HG03575 (cell line): ENCODE measurements at regions not wholly inside any gene's neighbourhood (a gene's known extent, or its start where the extent isn't known, plus 50 kb on each side); places are given as distances from the start of the nearest gene placed in this dataset.
"Not testable (repeated sequence)": the region's sequence is repeated elsewhere in the genome, so short reads cannot be mapped to it uniquely, and the experiment has no call there.

ENCODE experiments used
- ATAC-seq: cut with Tn5 transposase; IDR thresholded peaks from one replicate; pipeline ENCODE4 v1.9.1; 2021; ENCODE audit not compliant: unreplicated experiment, insufficient number of reproducible peaks, low FRiP score; ENCODE audit errors: extremely low read depth

DNA sequence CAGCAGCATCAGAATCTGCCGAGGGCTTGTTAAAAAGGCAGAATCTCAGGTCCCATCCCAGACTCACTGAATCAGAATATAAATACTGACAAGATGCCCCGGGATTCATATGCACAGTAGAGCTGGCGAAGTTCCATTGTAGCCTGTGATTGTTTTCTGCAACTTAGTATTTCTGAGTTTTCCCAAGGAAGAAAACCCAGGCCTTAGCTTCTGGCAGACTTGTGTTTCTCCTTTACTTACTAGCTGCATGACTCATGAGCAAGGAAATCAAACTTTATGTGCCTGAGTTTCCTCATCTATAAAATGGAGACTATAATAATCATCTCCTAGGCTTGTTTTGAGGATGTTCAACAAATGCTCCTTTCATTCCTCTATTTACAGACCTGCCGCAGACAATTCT is 278.5 kb upstream of the PLEKHG7 start:
- no peak for ATAC-seq

DNA sequence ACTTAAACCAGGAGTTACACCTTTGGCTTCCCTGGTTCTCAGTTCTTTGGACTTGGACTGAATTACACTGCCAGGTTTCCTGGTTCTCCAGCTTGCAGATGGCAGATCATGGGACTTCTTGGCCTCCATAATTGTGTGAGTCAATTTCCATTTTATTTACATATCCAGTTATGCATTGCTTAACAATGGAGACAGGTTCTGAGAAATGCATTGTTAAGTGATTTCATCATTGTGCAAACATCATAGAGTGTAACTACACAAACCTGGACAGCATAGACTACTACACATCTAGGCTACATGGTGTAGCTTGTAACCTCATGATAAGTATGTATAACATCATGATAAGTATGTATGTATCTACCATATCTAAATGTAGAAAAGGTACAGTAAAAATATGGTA is 276.1 kb upstream of the BTG1 start:
- no peak for ATAC-seq

DNA sequence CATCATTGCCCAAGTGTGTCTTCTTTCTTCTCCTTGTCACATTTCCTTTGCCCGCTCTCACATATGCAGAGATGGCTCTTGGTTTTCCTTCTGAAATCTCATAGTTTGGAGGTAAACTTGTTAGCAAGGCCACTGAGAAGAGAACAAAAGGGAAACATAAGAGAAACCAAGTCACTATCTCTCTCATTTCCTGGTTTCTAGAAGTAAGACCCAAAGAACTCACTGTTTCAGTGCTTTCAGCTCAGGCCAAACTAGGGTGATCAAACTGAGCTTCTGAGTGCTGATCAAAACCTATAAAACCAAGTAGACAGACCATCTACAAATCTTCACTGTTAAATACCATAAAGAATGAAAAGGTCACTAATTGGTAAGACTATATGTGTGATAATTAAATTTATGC is 275.4 kb upstream of the BTG1 start:
- ATAC-seq, result no peak

DNA sequence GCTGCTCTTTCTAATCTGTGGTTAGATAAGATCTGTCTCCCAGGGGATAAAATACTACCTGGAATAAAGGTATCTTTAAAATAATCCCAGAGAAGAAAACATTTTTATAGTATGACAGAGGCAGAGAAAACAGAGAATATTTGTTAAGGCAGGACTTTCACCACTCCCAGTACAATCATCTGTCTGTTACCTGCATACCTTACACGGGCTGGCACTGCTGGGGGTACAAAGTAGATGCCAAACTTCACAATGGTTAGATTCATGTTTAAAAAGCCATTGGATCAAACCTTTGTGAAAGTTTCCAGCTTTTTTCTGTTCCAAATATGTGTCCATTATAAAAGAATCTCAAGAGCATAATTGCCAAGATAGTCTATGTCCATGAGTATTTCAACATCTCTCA is 273.6 kb upstream of the BTG1 start:
- no peak for ATAC-seq

DNA sequence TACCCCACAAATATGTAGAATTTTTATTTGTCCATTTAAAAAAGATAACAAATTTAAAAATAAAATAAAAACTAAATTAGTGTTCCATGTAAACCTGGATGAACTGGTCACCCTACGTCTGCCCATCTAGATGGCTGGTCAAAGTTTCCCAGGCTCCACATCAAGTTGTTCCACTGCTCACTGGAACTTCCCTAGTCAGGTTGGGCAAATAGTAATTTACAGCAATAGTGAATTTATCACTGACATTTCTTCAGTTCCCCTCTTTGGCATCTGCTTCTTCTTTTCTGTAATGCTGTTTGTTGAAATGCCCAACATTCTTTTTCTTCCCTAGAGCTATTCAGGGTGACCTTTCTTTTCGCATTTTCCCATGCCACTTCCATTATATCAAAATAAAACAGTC is 272.7 kb upstream of the BTG1 start:
- no peak for ATAC-seq

DNA sequence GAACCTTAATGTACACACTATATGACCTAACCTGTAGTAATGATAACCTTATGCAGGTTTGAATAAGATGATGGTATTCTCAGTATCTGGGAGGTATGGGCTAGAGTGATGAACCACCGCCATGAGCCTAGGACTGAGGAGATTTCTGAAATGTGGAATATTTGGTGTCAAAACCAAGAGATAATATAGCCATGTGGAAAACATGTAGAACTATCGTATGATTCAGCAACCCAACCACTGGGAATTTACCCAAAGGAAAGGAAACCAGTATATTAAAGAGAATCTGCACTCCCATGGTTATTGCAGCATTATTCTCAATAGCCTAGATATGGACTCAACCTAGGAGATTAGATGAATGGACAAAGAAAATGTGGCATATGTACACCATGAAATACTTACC is 271.7 kb upstream of the BTG1 start:
- no peak for ATAC-seq

DNA sequence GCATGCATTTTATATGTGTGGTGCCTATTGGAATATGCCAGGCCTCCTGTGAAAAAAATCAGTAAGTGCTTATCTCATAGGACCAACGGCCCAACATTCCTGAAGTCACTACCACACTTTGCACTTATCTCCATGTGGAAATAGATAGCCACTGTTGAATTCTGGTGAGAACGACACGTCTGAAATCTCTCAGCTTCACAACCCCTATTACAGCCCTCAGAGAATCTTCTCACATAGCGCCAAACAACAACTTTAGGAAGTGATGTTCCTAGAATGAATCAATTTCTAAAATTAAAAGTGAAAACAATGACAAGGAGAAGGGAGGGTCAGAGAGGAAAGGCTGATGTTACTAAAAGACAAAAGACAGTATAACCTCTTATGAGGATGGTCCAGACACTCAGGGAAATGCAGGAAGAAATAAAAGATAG is 270.8 kb upstream of the BTG1 start:
- no peak for ATAC-seq

DNA sequence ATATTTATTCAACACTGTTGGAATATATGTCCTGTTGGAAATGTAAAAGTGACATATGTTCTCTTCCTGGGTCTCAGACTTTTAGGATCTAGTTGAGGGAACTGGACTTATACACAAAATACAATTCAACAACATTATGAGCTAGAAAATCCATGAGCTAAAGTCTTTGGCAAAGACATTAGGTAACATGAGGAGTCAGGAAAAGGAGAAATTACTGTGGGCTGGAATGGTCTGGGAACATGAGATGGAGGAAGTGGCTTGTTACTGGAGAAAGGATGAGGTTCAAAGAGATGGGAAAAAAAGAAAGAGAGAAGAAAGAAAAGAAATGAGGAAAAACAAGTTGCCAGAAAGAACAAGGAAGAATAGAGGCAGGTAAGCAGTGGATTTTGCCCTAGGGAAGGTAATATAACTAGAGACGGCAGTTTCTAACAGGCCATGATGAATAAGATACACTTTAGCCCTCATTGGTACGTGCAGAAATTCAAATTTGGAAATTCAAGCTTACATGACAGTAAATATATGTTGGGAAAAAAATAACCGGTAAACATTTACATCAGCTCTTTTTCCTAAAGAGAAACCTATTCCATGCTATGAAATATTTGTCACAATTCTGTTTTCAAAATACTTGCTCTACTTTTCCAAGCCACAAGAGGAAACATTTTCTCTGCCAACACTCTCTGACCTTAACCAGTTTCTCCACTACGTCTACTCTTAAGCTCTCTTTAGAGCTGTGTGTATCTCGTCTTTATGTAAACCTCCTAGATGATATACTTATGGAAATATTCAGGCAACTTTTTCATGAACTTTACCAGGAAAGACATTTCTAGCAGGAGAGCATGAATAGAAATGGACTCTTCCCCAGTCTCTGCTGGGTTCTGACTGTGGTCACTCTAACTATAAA is 268.8 kb upstream of the BTG1 start:
- ATAC-seq, result no peak

DNA sequence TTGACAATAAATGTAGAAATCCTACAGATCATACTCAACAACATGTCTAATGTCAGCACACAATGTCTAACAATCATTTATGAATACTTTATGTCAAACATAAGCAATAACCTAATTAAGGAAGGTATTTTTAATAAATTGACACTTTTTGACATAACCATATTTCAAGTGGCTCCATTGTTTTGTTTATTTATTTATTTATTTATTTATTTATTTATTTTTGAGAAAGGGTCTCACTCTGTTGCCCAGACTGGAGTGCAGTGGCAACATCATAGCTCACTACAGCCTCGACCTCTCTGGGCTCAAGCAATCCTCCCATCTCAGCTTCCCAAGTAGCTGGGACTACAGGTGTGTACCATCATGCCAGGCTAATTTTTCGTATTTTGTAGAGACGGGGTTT is 267.6 kb upstream of the BTG1 start:
- ATAC-seq, result no peak

DNA sequence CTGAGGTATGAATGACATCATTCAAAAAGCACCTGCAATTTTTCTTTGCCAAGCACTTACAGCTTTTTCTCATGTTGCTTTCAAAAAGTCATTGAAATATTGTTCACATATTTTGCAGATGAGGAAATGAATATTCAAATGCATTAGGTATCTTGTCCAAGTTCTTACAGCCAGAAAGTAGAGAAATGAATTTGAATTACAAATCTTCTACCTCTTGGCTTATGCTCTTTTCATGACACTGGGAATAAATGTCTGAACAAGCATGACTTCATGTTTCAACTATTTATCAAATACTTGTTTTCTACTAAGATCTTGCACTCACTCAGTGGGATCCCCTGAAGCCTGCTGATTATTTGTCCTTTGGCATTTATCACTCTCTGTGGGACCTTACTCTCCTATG is 267.2 kb upstream of the BTG1 start:
- ATAC-seq, result no peak

DNA sequence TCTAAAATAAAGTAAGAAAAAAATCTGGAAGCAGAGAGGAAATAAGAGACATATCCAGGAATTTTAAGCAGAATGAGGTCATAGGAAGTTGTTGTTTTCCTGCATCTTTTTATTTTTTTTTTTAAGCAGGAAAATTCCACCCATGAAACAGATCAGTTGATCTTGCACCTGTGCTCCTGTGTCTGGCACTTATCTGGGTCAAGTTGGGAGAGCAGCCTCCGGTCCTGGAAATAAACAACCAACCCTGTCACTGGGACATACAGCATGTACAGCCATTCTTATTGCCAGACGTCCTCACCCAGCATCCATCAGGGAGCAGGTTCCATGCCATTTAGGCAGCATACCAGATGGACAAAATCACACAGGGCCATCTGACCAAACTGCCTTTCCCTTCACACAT is 266.0 kb upstream of the BTG1 start:
- ATAC-seq, result no peak

DNA sequence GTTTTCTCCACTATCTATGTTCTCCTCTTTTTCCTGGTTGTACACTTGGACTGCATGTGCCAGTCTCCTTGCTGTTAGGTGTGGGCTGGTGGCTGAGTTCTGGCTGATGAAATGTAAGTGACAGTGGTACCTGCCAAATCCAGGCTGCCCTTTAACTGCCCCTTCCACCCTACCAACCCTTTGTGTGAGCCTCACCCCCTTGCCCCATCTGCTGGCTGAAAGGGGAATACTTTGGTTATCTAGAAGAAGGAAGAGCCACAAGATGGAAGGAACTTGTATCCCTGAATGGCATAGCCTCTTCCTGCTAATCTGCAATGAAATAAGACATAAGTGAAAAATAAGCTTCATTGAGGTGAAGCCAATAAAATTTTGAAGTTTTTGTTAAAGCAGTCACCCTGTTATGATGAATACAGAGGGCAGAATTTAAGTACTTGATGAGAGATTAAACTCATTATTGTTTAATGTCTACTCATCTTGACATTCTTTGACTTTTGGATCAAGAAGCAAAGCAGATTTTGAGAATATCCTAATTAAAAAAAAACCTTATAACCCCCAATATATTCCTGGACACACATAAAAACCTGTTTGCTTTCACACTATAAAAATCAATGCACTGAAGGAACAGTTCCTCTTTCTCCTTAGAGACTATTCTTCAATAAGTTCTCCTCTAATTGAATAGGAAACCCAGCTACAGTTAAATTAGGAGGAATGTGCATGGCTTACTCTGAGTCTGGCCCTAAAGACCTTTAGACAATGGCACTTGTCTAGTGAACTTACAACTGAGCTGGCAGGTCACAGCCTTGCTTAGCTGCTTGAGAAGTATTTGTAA is 262.6 kb upstream of the BTG1 start:
- ATAC-seq, result no peak

DNA sequence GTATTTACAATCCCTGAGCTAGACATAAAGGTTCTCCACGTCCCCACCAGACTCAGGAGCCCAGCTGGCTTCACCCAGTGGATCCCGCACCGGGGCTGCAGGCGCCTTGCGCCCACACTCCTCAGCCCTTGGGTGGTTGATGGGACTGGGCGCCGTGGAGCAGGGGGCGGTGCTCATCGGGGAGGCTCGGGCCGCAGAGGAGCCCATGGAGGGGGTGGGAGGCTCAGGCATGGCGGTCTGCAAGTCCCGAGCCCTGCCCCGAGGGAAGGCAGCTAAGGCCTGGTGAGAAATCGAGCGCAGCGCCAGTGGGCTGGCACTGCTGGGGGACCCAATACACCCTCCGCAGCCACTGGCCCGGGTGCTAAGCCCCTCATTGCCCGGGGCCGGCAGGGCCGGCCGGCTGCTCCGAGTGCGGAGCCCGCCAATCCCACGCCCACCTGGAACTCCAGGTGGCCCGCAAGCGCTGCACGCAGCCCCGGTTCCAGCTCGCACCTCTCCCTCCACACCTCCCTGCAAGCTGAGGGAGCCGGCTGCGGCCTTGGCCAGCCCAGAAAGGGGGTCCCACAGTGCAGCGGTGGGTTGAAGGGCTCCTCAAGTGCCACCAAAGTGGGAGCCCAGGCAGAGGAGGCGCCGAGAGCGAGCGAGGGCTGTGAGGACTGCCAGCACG is 260.9 kb upstream of the BTG1 start:
- ATAC-seq, result not testable (repeated sequence)

DNA sequence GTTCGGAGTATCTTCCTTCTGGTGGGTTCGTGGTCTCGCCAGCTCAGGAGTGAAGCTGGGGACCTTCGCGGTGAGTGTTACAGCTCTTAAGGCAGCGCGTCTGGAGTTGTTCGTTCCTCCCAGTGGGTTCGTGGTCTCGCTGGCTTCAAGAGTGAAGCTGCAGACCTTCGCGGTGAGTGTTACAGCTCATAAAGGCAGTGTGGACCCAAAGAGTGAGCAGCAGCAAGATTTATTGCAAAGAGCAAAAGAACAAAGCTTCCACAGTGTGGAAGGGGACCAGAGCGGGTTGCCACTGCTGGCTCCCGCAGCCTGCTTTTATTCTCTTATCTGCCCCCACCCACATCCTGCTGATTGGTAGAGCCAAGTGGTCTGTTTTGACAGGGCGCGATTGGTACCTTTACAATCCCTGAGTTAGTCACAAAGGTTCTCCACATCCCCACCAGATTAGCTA is 260.2 kb upstream of the BTG1 start:
- ATAC-seq, result not testable (repeated sequence)

DNA sequence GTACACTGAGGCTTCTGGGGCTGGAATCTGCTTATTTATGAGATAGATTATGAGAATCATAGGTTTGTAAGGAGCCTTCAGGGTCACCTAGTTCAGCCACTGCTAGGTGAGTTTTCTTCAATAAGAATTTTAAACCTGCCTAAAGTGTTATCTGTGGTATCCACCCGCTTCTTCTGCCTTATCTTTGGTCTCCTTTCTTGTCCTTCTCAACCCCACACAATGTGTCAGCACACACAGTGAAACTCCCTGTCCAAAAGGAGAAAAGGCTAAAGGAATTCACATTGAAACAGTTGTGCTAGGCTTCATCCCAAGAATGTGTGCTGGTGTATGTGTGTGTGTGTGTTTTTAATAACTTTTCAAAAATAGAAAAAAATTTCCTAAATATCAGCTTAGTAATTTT is 259.3 kb upstream of the BTG1 start:
- no peak for ATAC-seq

DNA sequence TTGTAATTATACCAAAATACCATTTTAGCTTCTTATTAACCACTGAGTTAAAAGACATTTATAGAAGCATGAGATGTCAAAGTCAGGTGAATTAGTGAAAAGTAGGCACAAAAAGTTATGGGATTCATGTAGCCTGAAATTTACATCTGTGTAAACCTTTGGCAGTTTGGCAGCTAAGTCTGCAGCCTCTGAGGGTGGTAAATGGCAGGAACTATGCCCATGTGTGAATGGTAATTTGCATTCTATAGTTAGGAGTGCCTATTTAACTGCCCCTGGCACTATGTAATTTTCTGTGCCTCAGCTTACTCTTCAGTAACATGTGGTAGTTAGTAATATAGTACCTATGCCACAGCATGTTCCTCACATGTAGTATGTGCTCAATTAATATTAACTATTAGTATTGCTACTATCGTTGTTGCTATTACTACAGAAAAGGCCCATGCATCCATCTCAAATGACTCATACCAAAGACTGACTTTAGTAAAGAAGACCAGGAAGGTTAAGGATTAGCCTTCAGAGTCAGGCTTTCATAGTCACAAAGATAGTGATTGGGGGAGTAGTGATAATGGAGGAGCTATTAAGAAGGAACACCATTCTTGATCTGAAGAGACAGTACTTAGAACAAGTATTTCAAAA is 258.7 kb upstream of the BTG1 start:
- ATAC-seq, result peak; percentile 2

DNA sequence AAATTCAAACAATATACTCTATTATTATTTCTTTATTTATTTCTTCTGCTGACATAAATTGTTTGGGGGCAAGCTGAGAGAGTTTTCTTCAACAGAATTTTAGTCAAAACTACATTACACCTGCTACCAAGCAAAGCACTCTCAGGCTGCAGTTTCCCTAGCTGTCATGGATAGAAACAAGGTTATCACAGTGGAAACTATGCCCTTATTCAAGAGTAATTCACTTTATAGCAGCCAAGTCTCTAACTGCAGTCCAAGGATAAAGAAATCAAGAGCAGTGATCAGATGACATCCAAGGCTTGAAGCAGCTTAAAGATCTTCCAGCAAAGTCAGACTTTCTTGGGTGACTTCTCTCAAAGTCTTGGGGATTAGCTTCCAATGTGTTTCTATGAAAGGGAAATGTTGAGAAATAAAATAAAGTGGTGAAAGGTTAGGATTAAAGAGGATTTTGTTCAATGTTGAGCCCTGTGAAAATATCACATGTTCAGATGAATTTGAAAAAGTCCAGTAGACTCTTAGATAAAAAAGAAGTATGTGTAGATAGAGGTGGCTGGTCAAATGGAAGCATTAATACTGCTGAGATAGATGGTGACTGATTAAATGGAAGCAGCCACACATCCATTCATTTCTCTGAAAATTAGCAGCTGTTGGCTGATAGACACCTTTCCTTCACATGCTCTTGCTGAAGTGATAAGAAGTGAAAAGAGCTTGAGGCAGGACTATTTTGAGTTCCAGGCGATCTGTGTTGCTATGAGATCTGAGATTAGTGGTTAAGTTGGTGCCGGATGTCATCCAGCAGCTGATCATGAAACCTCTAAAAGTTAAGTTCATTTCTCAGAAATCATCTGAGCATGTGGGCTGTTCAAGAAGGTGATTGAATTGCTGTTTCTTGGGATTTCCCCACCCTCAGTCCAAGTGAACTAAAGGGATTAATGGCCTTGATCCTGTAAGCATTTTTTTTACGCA is 257.8 kb upstream of the BTG1 start:
- peak; percentile 79 for ATAC-seq

DNA sequence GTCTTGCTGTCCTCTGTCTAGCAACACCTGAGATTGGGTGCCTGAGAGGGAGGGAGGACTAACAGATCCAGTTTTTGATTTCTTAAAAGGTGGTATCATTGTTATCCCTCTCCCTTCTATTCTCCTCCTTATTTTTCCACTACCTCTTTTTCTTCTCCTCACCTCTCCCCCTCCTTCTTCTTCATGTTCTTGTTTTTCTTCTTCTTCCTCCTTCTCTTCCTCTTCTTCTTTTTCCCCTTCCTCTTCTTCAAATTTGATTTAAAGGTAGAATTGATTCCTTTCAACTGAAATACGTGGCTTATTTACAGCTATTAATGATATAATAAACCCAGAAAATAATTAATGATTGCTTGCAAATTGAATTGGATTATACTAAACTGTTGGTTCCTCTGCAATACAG is 256.8 kb upstream of the BTG1 start:
- no peak for ATAC-seq
